Stomach (tissue), 8 donors: ENCODE measurements at regions not wholly inside any gene's neighbourhood (a gene's known extent, or its start where the extent isn't known, plus 50 kb on each side); places are given as distances from the start of the nearest gene placed in this dataset.

ENCODE experiments used
- DNase-seq, 2 donors: peaks; one replicate each; pipeline versions ENCODE4 v3.0.0 to v3.0.0-alpha.2; 2013 to 2019
- H3K27ac ChIP-seq, 5 donors: fragments of 200-600 bp in 4 of 5; sonication (generic) in 4 of 5; one replicate each; pipeline ENCODE4 v1.5.1; 2013 to 2019; ENCODE audit warnings: mild to moderate bottlenecking in 1 of 5, moderate library complexity in 1 of 5
- H3K27me3 ChIP-seq, 3 donors: fragments of 200-600 bp; sonication (generic); one replicate each; pipeline ENCODE4 v1.5.1; 2017 to 2019; ENCODE audit warnings: mixed run types in 1 of 3
- H3K36me3 ChIP-seq, 4 donors: fragments of 200-600 bp; sonication (generic); 1 replicate in 3 of 4; 2 replicates in 1 of 4; pipeline ENCODE4 v1.5.1; 2016 to 2019
- H3K4me1 ChIP-seq, 4 donors: fragments of 200-600 bp; sonication (generic); one replicate each; pipeline ENCODE4 v1.5.1; 2016 to 2019
- H3K4me3 ChIP-seq, 4 donors: fragments of 200-600 bp; sonication (generic) in 3 of 4; one replicate each; pipeline ENCODE4 v1.5.1; 2016 to 2019; ENCODE audit warnings: mild to moderate bottlenecking in 1 of 4
- H3K9me3 ChIP-seq, 4 donors: fragments of 200-600 bp; sonication (generic); one replicate each; pipeline ENCODE4 v1.5.1; 2016 to 2019
- CTCF ChIP-seq, 7 experiments: fragments of 450-650 bp in 4 of 7; fragments of 200-600 bp in 3 of 7; sonication (generic) in 3 of 7; IDR thresholded peaks; one replicate each; pipeline ENCODE4 v1.5.1; 2016 to 2019; ENCODE audit warnings: antibody characterized with exemption in 7 of 7, control low read depth in 2 of 7, mild to moderate bottlenecking in 1 of 7
- EP300 ChIP-seq: sonication (generic); formaldehyde crosslinking; IDR thresholded peaks from one replicate; pipeline ENCODE4 v1.6.1; 2017; ENCODE audit warnings: antibody characterized with exemption
- POLR2A ChIP-seq, 4 donors: fragments of 450-650 bp; IDR thresholded peaks; one replicate each; pipeline ENCODE4 v1.6.1; 2016; ENCODE audit warnings: antibody characterized with exemption in 4 of 4, control low read depth in 2 of 4, mild to moderate bottlenecking in 1 of 4, moderate library complexity in 1 of 4
- POLR2AphosphoS5 ChIP-seq, 3 donors: sonication (generic); formaldehyde crosslinking; IDR thresholded peaks; one replicate each; pipeline ENCODE4 v1.6.1; 2016; ENCODE audit warnings: antibody characterized with exemption in 3 of 3
- WGBS, 5 donors: extraction: QIAGEN DNeasy Blood & Tissue Kit in 3 of 5; methylation state at CpG; one replicate each; pipeline versions ENCODE4 v1.1.5 to v1.1.7; 2013 to 2018; 5-methylcytosine and 5-hydroxymethylcytosine counted together
- intact Hi-C: fragments of 100-400 bp; cut with DNase I; formaldehyde crosslinking; loops from one replicate; pipeline ENCODE4 v1.15.1; 2023; ENCODE audit warnings: low total_unique reads
- donor health status: healthy with polysubstance abuse.
- donor health status: Bipolar disorder and iron deficiency.
- donor health status: healthy.

GRCh38 chrY:3037471-3037870, 102.3 kb downstream of the ZFY start:
- TF ChIP-seq POLR2AphosphoS5 (IDR thresholded peaks at IDR 0.05), result no peak
- no peak for TF ChIP-seq EP300
- TF ChIP-seq POLR2A (IDR thresholded peaks at IDR 0.05), result no peak
- TF ChIP-seq CTCF (IDR thresholded peaks at IDR 0.05), result no peak
- no peaks in the 10 kb centered on the region for H3K36me3 ChIP-seq
- H3K9me3 ChIP-seq, result no peaks in the 10 kb centered on the region
- DNase-seq, result no peak
- no peaks in the 10 kb centered on the region for H3K27me3 ChIP-seq
- intact Hi-C loops, result no loop called here
- no peak overlapping the region for H3K4me3 ChIP-seq
- H3K27ac ChIP-seq, result no peak overlapping the region
- no peaks in the 10 kb centered on the region for H3K4me1 ChIP-seq

- Histone ChIP-seq H3K9me3 (no peaks in the 10 kb centered on the region), H3K27me3 (no peaks in the 10 kb centered on the region), H3K36me3 (no peaks in the 10 kb centered on the region), H3K4me3 (no peak overlapping the region), H3K27ac (no peak overlapping the region), H3K4me1 (no peaks in the 10 kb centered on the region)
- DNase-seq, result no peak
- WGBS, 5 donors, result 76 to 86% (median 79%) methylated on average over 3 of the region's 3 CpGs; no CpG with 5 or more reads in 2 of the 5 donors
- TF ChIP-seq POLR2AphosphoS5 (IDR thresholded peaks at IDR 0.05) (no peak), CTCF (IDR thresholded peaks at IDR 0.05) (no peak), EP300 (no peak), POLR2A (IDR thresholded peaks at IDR 0.05) (no peak)
- intact Hi-C loops, result no loop called here
These were observed 105.2 kb downstream of the ZFY start for GRCh38 chrY:3040415-3040814.

- Histone ChIP-seq H3K27me3 (no peaks in the 10 kb centered on the region), H3K36me3 (no peaks in the 10 kb centered on the region), H3K4me1 (no peaks in the 10 kb centered on the region), H3K27ac (no peak overlapping the region), H3K9me3 (no peaks in the 10 kb centered on the region), H3K4me3 (no peak overlapping the region)
- no peak for DNase-seq
- intact Hi-C loops, result no loop called here
- TF ChIP-seq POLR2A (IDR thresholded peaks at IDR 0.05), result no peak
- no peak for TF ChIP-seq CTCF (IDR thresholded peaks at IDR 0.05)
- TF ChIP-seq POLR2AphosphoS5 (IDR thresholded peaks at IDR 0.05), result no peak
- no peak for TF ChIP-seq EP300
These were observed 106.8 kb downstream of the ZFY start for GRCh38 chrY:3041985-3042384.

GRCh38 chrY:3042901-3043300, 107.7 kb downstream of the ZFY start:
- H3K27ac ChIP-seq, result no peak overlapping the region
- no peaks in the 10 kb centered on the region for H3K9me3 ChIP-seq
- H3K4me1 ChIP-seq, result no peaks in the 10 kb centered on the region
- WGBS, 5 donors, result 34 to 44% (median 39%) methylated on average over 5 of the region's 5 CpGs; no CpG with 5 or more reads in 2 of the 5 donors
- DNase-seq, result no peak
- H3K27me3 ChIP-seq, result no peaks in the 10 kb centered on the region
- no peak overlapping the region for H3K4me3 ChIP-seq
- TF ChIP-seq POLR2A (IDR thresholded peaks at IDR 0.05) (no peak), EP300 (no peak), POLR2AphosphoS5 (IDR thresholded peaks at IDR 0.05) (no peak), CTCF (IDR thresholded peaks at IDR 0.05) (no peak)
- H3K36me3 ChIP-seq, result no peaks in the 10 kb centered on the region
- intact Hi-C loops, result no loop called here
